ENCODE measurements at regions not wholly inside any gene's neighbourhood (a gene's known extent, or its start where the extent isn't known, plus 50 kb on each side); places are given as distances from the start of the nearest gene placed in this dataset.

DNA sequence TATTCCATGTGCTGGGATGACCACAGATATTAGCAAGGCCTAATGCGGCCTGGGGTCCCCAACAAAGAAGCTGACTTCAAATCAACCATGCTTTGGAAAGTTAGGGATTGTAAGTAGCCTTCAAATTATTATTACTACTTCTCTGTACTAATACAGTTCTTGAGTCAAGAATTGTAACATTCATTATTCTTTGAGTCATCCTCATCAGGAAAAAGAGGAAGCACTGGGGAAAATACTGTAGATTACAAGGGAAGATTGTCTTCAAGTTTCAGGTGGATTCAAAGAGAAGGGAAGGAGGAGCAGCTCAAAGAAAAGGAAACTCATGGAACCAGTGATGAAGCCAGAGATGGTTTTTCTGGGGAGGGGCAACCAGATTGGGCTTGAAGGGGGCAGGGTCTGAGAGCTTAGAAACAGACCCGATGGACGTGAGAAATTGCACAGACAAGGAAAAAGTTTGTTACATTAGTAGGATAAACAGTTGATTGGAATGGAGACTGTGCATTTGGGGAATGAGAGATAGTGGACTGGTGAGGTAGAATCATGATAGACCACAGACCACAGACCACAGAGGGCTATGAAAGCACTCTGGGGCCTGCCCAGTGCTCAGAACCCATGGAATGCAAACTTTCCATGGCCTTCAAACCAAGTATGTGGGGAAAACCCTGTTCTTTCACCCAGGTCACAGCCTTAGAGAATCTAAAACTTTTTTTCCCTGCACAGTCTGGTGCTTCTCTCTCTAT is 209.9 kb downstream of the ZNF365 start:
- TF ChIP-seq, protein P1, sequence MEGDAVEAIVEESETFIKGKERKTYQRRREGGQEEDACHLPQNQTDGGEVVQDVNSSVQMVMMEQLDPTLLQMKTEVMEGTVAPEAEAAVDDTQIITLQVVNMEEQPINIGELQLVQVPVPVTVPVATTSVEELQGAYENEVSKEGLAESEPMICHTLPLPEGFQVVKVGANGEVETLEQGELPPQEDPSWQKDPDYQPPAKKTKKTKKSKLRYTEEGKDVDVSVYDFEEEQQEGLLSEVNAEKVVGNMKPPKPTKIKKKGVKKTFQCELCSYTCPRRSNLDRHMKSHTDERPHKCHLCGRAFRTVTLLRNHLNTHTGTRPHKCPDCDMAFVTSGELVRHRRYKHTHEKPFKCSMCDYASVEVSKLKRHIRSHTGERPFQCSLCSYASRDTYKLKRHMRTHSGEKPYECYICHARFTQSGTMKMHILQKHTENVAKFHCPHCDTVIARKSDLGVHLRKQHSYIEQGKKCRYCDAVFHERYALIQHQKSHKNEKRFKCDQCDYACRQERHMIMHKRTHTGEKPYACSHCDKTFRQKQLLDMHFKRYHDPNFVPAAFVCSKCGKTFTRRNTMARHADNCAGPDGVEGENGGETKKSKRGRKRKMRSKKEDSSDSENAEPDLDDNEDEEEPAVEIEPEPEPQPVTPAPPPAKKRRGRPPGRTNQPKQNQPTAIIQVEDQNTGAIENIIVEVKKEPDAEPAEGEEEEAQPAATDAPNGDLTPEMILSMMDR (IDR thresholded peaks at IDR 0.05; ENCODE audit: low read depth, low read length) = no peak
- no peak for TF ChIP-seq POLR2A (IDR thresholded peaks at IDR 0.05; ENCODE audit: extremely low read depth, insufficient read length)
